ENCODE measurements at regions not wholly inside any gene's neighbourhood (a gene's known extent, or its start where the extent isn't known, plus 50 kb on each side); places are given as distances from the start of the nearest gene placed in this dataset.

GRCh38 chr10:4006858-4007257 lies 221.8 kb upstream of the KLF6 start:
- Mint-ChIP-seq H3K4me1 (peaks cover 26 to 37% of the 10 kb centered on the region in 2 donors), H3K4me3 (no peak overlapping the region), H3K27ac (peak overlapping the region; percentile 85), H3K36me3 (peaks cover 2 to 3% of the 10 kb centered on the region in 2 donors), H3K9me3 (peaks cover 0 to 2% of the 10 kb centered on the region in 2 donors), H3K27me3 (no peaks in the 10 kb centered on the region)
- DNase-seq (no peak), ATAC-seq (replicated peaks) (no peak)

GRCh38 chr10:4006051-4006450 lies 221.0 kb upstream of the KLF6 start:
- peak overlapping the region; percentile 0 to 39 for H3K4me3 Mint-ChIP-seq
- H3K27ac Mint-ChIP-seq: peak overlapping the region; percentile 85
- H3K27me3 Mint-ChIP-seq: peaks cover 0 to 3% of the 10 kb centered on the region in 2 donors
- ATAC-seq (replicated peaks) (peak; percentile 81 to 84), DNase-seq (peak; percentile 48)
- peaks cover 3 to 4% of the 10 kb centered on the region in 2 donors for H3K9me3 Mint-ChIP-seq
- H3K4me1 Mint-ChIP-seq: peaks cover 26 to 41% of the 10 kb centered on the region in 2 donors
- H3K36me3 Mint-ChIP-seq: peaks cover 3 to 6% of the 10 kb centered on the region in 2 donors

- Mint-ChIP-seq H3K9me3 (peaks cover 8 to 10% of the 10 kb centered on the region in 2 donors), H3K27me3 (peaks cover 0 to 3% of the 10 kb centered on the region in 2 donors), H3K27ac (no peak overlapping the region), H3K4me3 (no peak overlapping the region), H3K4me1 (peaks cover 26 to 42% of the 10 kb centered on the region in 2 donors), H3K36me3 (peaks cover 6 to 12% of the 10 kb centered on the region in 2 donors)
- DNase-seq (no peak), ATAC-seq (replicated peaks) (no peak)
Measured at GRCh38 chr10:4004990-4005389, 220.0 kb upstream of the KLF6 start.

- Mint-ChIP-seq H3K9me3 (peaks cover 9 to 11% of the 10 kb centered on the region in 2 donors), H3K36me3 (peaks cover 7 to 13% of the 10 kb centered on the region in 2 donors), H3K4me1 (peaks cover 24 to 42% of the 10 kb centered on the region in 2 donors), H3K27ac (peak overlapping the region; percentile 91), H3K4me3 (no peak overlapping the region), H3K27me3 (peaks cover 0 to 3% of the 10 kb centered on the region in 2 donors)
- ATAC-seq (replicated peaks) (no peak), DNase-seq (no peak)
Measured at GRCh38 chr10:4004144-4004543, 219.1 kb upstream of the KLF6 start.

GRCh38 chr10:4003348-4003973 lies 218.5 kb upstream of the KLF6 start:
- Mint-ChIP-seq H3K4me1 (peaks cover 24 to 42% of the 10 kb centered on the region in 2 donors), H3K27me3 (peaks cover 0 to 3% of the 10 kb centered on the region in 2 donors), H3K4me3 (peak overlapping the region in 1 of 2 donors; percentile 44), H3K27ac (peak overlapping the region; percentile 91), H3K36me3 (peaks cover 9 to 13% of the 10 kb centered on the region in 2 donors), H3K9me3 (peaks cover 11% of the 10 kb centered on the region in 2 donors)
- DNase-seq (no peak), ATAC-seq (replicated peaks) (peak; percentile 29 to 68)

GRCh38 chr10:4001811-4002210 lies 216.8 kb upstream of the KLF6 start:
- Mint-ChIP-seq H3K27ac (no peak overlapping the region), H3K4me3 (no peak overlapping the region), H3K4me1 (peaks cover 19 to 34% of the 10 kb centered on the region in 2 donors), H3K9me3 (peaks cover 11% of the 10 kb centered on the region in 2 donors), H3K36me3 (peaks cover 9 to 13% of the 10 kb centered on the region in 2 donors), H3K27me3 (peaks cover 0 to 3% of the 10 kb centered on the region in 2 donors)
- DNase-seq: no peak
- no peak for ATAC-seq (replicated peaks)

GRCh38 chr10:3999642-4000041 lies 214.6 kb upstream of the KLF6 start:
- peaks cover 11 to 13% of the 10 kb centered on the region in 2 donors for H3K9me3 Mint-ChIP-seq
- DNase-seq (no peak), ATAC-seq (replicated peaks) (no peak)
- H3K36me3 Mint-ChIP-seq: peaks cover 9 to 13% of the 10 kb centered on the region in 2 donors
- peaks cover 5 to 22% of the 10 kb centered on the region in 2 donors for H3K4me1 Mint-ChIP-seq
- H3K4me3 Mint-ChIP-seq: no peak overlapping the region
- H3K27ac Mint-ChIP-seq: no peak overlapping the region
- peaks cover 0 to 3% of the 10 kb centered on the region in 2 donors for H3K27me3 Mint-ChIP-seq

- ATAC-seq (replicated peaks) (no peak), DNase-seq (no peak)
- Mint-ChIP-seq H3K36me3 (peaks cover 7 to 10% of the 10 kb centered on the region in 2 donors), H3K9me3 (peaks cover 11% of the 10 kb centered on the region in 2 donors), H3K4me3 (no peak overlapping the region), H3K27ac (no peak overlapping the region), H3K4me1 (peaks cover 0 to 15% of the 10 kb centered on the region in 2 donors), H3K27me3 (peaks cover 0 to 3% of the 10 kb centered on the region in 2 donors)
Measured at GRCh38 chr10:3996697-3997096, 211.7 kb upstream of the KLF6 start.

GRCh38 chr10:3995302-3996210 lies 210.5 kb upstream of the KLF6 start:
- no peak for ATAC-seq (replicated peaks)
- no peak overlapping the region for H3K27ac Mint-ChIP-seq
- H3K36me3 Mint-ChIP-seq: peaks cover 5 to 7% of the 10 kb centered on the region in 2 donors
- peaks cover 0 to 10% of the 10 kb centered on the region in 2 donors for H3K4me1 Mint-ChIP-seq
- DNase-seq: no peak
- no peaks in the 10 kb centered on the region for H3K27me3 Mint-ChIP-seq
- H3K4me3 Mint-ChIP-seq: no peak overlapping the region
- peaks cover 7 to 8% of the 10 kb centered on the region in 2 donors for H3K9me3 Mint-ChIP-seq

GRCh38 chr10:3992382-3993178 lies 207.6 kb upstream of the KLF6 start:
- Mint-ChIP-seq H3K36me3 (no peaks in the 10 kb centered on the region), H3K9me3 (peaks cover 0 to 2% of the 10 kb centered on the region in 2 donors), H3K27ac (no peak overlapping the region), H3K4me1 (peaks cover 5 to 21% of the 10 kb centered on the region in 2 donors), H3K27me3 (no peaks in the 10 kb centered on the region), H3K4me3 (no peak overlapping the region)
- ATAC-seq (replicated peaks): no peak
- no peak for DNase-seq

GRCh38 chr10:3990307-3990706 lies 205.3 kb upstream of the KLF6 start:
- peaks cover 0 to under 1% of the 10 kb centered on the region in 2 donors for H3K9me3 Mint-ChIP-seq
- peaks cover 5 to 18% of the 10 kb centered on the region in 2 donors for H3K4me1 Mint-ChIP-seq
- H3K4me3 Mint-ChIP-seq: no peak overlapping the region
- H3K27me3 Mint-ChIP-seq: no peaks in the 10 kb centered on the region
- ATAC-seq (replicated peaks) (no peak), DNase-seq (no peak)
- H3K36me3 Mint-ChIP-seq: no peaks in the 10 kb centered on the region
- no peak overlapping the region for H3K27ac Mint-ChIP-seq

GRCh38 chr10:3987143-3987974 lies 202.3 kb upstream of the KLF6 start:
- Mint-ChIP-seq H3K36me3 (peaks cover 2 to 3% of the 10 kb centered on the region in 2 donors), H3K27ac (no peak overlapping the region), H3K9me3 (no peaks in the 10 kb centered on the region), H3K4me1 (peaks cover 5 to 11% of the 10 kb centered on the region in 2 donors), H3K27me3 (no peaks in the 10 kb centered on the region), H3K4me3 (no peak overlapping the region)
- no peak for ATAC-seq (replicated peaks)
- DNase-seq: no peak

- Mint-ChIP-seq H3K36me3 (peaks cover 2 to 3% of the 10 kb centered on the region in 2 donors), H3K27ac (no peak overlapping the region), H3K27me3 (no peaks in the 10 kb centered on the region), H3K4me1 (peaks cover 5 to 11% of the 10 kb centered on the region in 2 donors), H3K4me3 (no peak overlapping the region), H3K9me3 (no peaks in the 10 kb centered on the region)
- DNase-seq (no peak), ATAC-seq (replicated peaks) (no peak)
Measured at GRCh38 chr10:3986493-3987142, 201.6 kb upstream of the KLF6 start.
